Thyroid gland (tissue), 4 donors: ENCODE measurements at regions not wholly inside any gene's neighbourhood (a gene's known extent, or its start where the extent isn't known, plus 50 kb on each side); places are given as distances from the start of the nearest gene placed in this dataset.

Experiments
- DNase-seq, 2 donors: peaks; one replicate each; pipeline ENCODE4 v3.0.0-alpha.2; 2019
- H3K27ac ChIP-seq, 3 donors: fragments of 200-600 bp; sonication (generic); 1 replicate in 2 of 3; 2 replicates in 1 of 3; pipeline ENCODE4 v1.5.1; 2016 to 2019; ENCODE audit warnings: mild to moderate bottlenecking in 1 of 3, moderate library complexity in 1 of 3
- H3K27me3 ChIP-seq: fragments of 200-600 bp; sonication (generic); one replicate; pipeline ENCODE4 v1.5.1; 2019
- H3K36me3 ChIP-seq, 2 donors: fragments of 200-600 bp; sonication (generic); one replicate each; pipeline ENCODE4 v1.5.1; 2016 to 2019
- H3K4me1 ChIP-seq, 2 donors: fragments of 200-600 bp; sonication (generic); one replicate each; pipeline ENCODE4 v1.5.1; 2017 to 2019
- H3K4me3 ChIP-seq, 3 donors: fragments of 200-600 bp; sonication (generic); replicated peaks in 1 of 3; 1 replicate in 2 of 3; 2 replicates in 1 of 3; pipeline ENCODE4 v1.5.1; 2016; ENCODE audit warnings: mild to moderate bottlenecking in 1 of 3
- H3K9me3 ChIP-seq: fragments of 200-600 bp; sonication (generic); one replicate; pipeline ENCODE4 v1.5.1; 2017
- CTCF ChIP-seq, 6 experiments: fragments of 200-600 bp in 3 of 6; fragments of 450-650 bp in 3 of 6; sonication (generic) in 3 of 6; IDR thresholded peaks; one replicate each; pipeline ENCODE4 v1.5.1; 2016 to 2019; ENCODE audit warnings: antibody characterized with exemption in 6 of 6, mild to moderate bottlenecking in 2 of 6, inconsistent platforms in 1 of 6, moderate library complexity in 1 of 6
- POLR2A ChIP-seq, 2 donors: fragments of 450-650 bp; IDR thresholded peaks; one replicate each; pipeline ENCODE4 v1.6.1; 2017; ENCODE audit warnings: antibody characterized with exemption in 2 of 2, mild to moderate bottlenecking in 2 of 2, moderate library complexity in 1 of 2
- WGBS, 2 donors: methylation state at CpG; one replicate each; pipeline ENCODE4 v1.1.5; 2017; 5-methylcytosine and 5-hydroxymethylcytosine counted together
- intact Hi-C: fragments of 100-400 bp; cut with DNase I; formaldehyde crosslinking; loops from one replicate; pipeline ENCODE4 v1.15.1; 2023

DNA sequence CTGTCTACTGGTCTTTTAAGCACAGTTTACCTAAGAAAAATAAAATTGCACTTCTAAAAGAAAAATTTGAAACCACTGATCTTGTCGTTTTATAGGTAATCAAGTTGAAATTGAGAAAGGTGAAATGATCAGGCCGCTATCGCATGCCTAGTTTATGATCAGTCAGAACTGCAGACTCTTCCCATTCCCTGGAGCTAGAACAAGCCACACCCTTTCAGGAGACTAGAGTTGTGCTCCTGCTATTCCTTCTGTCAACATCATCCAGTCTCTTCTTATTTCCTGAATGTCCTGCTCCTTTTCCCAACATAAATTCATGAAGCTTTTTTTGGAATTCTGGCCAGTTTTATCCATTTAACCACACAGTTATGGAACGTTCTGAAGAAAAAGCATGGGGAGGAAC, 135.1 kb downstream of the SLC7A11 start:
- no peaks in the 10 kb centered on the region for H3K36me3 ChIP-seq
- H3K4me1 ChIP-seq, result no peaks in the 10 kb centered on the region
- DNase-seq, result no peak
- no peaks in the 10 kb centered on the region for H3K27me3 ChIP-seq
- 90 to 94% methylated on average over 4 of the region's 4 CpGs for WGBS, 2 donors
- TF ChIP-seq POLR2A (IDR thresholded peaks at IDR 0.05) (no peak), CTCF (IDR thresholded peaks at IDR 0.05) (no peak)
- H3K27ac ChIP-seq, result no peak overlapping the region
- no peaks in the 10 kb centered on the region for H3K9me3 ChIP-seq
- no peak overlapping the region for H3K4me3 ChIP-seq
- intact Hi-C loops, result no loop called here

DNA sequence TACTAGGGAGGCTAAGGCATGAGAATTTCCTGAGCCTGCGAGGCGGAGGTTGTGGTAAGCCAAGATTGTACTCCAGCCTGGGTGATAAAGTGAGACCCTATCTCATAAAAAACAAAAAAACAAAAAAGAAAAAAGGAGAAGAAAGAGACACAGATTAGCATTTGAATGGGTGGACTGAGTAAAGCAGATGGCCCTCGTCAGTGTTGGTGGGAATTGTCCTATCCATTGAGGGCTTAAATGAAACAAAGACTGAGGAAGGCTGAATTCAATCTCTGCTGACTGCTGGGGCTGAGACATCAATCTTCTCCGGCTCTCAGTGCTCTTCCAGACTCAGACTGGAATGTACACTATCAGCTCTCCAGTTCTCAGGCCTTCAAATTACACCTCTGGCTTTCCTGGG, 136.8 kb downstream of the SLC7A11 start:
- Histone ChIP-seq H3K36me3 (no peaks in the 10 kb centered on the region), H3K4me1 (no peaks in the 10 kb centered on the region), H3K9me3 (no peaks in the 10 kb centered on the region), H3K27ac (no peak overlapping the region), H3K27me3 (no peaks in the 10 kb centered on the region), H3K4me3 (no peak overlapping the region)
- no peak for TF ChIP-seq CTCF (IDR thresholded peaks at IDR 0.05)
- no peak for TF ChIP-seq POLR2A (IDR thresholded peaks at IDR 0.05)
- intact Hi-C loops, result no loop called here
- DNase-seq, result no peak
- 93 to 97% methylated on average over 4 of the region's 4 CpGs for WGBS, 2 donors

GRCh38 chr4:138104284-138104680, 137.9 kb downstream of the SLC7A11 start:
- no peaks in the 10 kb centered on the region for H3K9me3 ChIP-seq
- H3K4me3 ChIP-seq, result no peak overlapping the region
- H3K27me3 ChIP-seq, result no peaks in the 10 kb centered on the region
- no peak for DNase-seq
- 77 to 80% methylated on average over 6 of the region's 6 CpGs for WGBS, 2 donors
- intact Hi-C loops, result no loop called here
- no peaks in the 10 kb centered on the region for H3K4me1 ChIP-seq
- TF ChIP-seq POLR2A (IDR thresholded peaks at IDR 0.05), result no peak
- TF ChIP-seq CTCF (IDR thresholded peaks at IDR 0.05), result no peak
- H3K36me3 ChIP-seq, result no peaks in the 10 kb centered on the region
- H3K27ac ChIP-seq, result no peak overlapping the region

DNA sequence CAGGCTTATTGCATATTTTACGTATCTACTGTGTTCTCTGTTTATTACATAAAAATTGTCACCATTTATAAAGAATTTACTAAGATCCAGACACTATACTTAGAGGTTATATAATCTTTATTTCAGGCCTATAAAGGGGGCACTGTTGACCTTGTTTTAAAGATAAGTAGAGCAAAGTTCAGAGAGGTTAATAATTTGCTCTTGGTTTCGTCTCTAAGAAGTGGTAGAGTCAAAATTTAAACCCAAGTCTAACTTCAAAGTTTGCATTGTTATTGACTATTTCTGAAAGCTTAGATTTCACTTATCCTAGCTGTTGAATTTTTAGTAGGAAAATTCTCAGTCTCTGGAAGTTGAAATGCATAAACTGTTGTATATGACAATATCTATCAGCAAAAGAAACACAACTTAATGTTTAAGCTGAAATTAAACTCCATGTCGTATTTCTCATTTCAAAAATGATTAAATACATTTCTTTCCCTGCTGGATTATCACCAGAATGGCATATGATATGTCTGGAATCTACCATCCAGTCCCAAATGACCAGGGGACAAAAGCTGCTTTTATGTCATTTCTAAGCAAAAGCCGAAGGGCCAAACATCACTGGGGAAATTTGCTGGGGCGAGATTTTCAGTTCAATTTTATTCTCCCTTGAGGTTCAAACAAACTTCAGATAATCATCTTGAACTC, 138.4 kb downstream of the SLC7A11 start:
- H3K9me3 ChIP-seq, result no peaks in the 10 kb centered on the region
- intact Hi-C loops, result no loop called here
- no peaks in the 10 kb centered on the region for H3K36me3 ChIP-seq
- H3K27ac ChIP-seq, result no peak overlapping the region
- no peaks in the 10 kb centered on the region for H3K4me1 ChIP-seq
- no peaks in the 10 kb centered on the region for H3K27me3 ChIP-seq
- no peak for DNase-seq
- TF ChIP-seq POLR2A (IDR thresholded peaks at IDR 0.05) (no peak), CTCF (IDR thresholded peaks at IDR 0.05) (no peak)
- 87 to 88% methylated on average over 5 of the region's 5 CpGs for WGBS, 2 donors
- H3K4me3 ChIP-seq, result no peak overlapping the region

DNA sequence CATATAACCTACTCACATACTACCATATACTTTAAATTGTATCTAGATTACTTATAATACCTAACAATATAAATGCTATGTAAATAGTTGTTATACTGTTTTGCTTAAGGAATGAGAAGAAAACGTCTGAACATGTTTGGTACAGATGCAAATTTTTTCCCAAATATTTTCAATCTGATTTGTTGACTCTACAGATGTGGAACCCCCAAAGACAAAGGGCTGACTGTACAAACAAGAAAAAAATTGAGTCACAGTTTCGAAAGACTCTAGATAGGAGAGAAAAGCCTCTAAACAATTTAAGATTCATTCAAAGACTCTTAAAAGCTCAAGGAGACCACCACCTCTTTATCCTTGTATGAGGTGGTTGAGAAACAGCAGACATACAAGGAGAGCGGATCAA, 142.8 kb downstream of the SLC7A11 start:
- no peaks in the 10 kb centered on the region for H3K4me1 ChIP-seq
- H3K27ac ChIP-seq, result no peak overlapping the region
- no peaks in the 10 kb centered on the region for H3K27me3 ChIP-seq
- WGBS, 2 donors, result 74 to 76% methylated on average over 3 of the region's 3 CpGs
- no peaks in the 10 kb centered on the region for H3K9me3 ChIP-seq
- DNase-seq, result no peak
- intact Hi-C loops, result loop anchor here (10.0 kb wide), 1 partner anchor 285 kb away; no protein-coding TSS in a partner anchor
- H3K4me3 ChIP-seq, result no peak overlapping the region
- TF ChIP-seq CTCF (IDR thresholded peaks at IDR 0.05) (no peak), POLR2A (IDR thresholded peaks at IDR 0.05) (no peak)
- H3K36me3 ChIP-seq, result no peaks in the 10 kb centered on the region
